GM19463 (cell line): ENCODE measurements at regions not wholly inside any gene's neighbourhood (a gene's known extent, or its start where the extent isn't known, plus 50 kb on each side); places are given as distances from the start of the nearest gene placed in this dataset.
"Not testable (repeated sequence)": the region's sequence is repeated elsewhere in the genome, so short reads cannot be mapped to it uniquely, and the experiment has no call there.

Experiments
- ATAC-seq: cut with Tn5 transposase; IDR thresholded peaks from one replicate; pipeline ENCODE4 v1.9.1; 2021; ENCODE audit warnings: mild to moderate bottlenecking, moderate library complexity; ENCODE audit not compliant: unreplicated experiment

DNA sequence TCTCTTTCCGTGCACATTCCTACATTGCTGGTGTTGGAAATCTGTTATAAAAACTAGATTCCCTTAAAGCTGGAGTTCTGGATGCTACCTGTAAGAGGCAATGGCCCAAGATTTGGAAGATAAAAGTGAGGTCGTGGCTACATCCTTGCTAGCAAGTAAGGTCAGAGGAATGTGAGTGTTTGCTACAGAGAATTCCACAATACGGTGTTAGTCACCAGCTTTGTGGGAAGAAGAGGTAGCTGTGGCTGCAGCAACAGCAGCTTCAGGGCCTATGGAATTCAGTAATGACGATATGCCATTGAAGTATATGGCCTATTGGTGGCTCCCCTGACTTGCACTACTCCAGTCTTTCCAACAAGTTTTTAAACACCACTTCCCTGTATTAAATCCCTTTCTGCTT, 227.7 kb upstream of the TMEM260 start:
- ATAC-seq: no peak

- no peak for ATAC-seq
Measured at GRCh38 chr14:56352999-56353398, 226.6 kb upstream of the TMEM260 start.

DNA sequence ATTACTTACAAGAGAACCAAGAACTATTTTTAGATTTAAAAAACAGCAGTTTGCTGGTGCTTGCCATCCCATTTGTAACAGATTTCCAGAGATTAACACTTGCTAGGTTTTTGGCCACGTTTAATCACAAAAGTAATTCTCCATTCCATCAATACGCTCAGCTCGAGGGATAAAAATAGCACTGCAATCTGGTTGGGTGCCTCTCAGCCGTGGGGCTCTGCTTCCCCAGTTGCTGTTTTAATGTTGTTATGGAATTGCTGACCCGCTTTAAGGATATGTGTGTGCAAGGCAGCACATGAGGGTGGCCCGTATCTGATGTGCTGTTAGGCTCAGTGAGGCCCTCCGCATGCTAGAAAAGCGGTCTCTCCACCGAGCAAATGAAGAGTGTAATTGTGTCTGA, 222.2 kb upstream of the TMEM260 start:
- ATAC-seq: no peak

- no peak for ATAC-seq
Measured at GRCh38 chr14:56358275-56358674, 221.3 kb upstream of the TMEM260 start.

DNA sequence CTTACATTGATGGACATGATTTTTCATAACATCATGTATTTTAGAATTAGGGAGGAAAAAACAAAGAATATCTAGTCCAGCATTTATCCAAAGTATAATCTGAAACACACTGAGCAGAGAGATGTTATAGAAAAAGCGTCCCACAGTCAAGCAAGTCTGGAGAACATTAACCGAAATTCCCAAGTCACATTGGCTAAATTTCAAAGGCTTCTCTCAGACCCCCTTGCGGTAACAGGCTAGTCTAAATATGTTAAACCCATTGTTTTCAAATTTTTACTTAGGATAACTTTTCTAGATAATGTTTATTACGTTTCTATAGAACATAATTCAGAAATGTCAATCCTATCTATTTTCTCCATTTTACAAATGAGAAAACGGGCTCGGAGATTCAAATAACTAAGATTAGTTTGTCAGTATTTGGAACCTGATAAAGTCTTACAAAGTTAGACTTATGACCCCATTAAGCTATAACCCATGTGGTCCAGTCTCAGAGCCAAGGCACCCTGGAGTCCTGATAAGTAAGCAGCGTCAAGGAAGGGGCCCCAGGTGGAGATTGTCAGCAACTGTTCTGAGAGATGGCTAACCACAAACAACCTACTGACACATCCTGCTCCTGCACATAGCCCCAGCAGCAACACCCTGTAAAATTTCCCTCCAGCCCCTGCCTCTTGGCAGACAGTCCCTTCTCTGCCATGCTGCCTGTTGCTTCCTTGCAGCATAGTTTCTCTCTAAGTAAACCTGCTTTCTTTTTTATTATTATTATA, 220.6 kb upstream of the TMEM260 start:
- ATAC-seq: no peak

- ATAC-seq: not testable (repeated sequence)
Measured at GRCh38 chr14:56365663-56366062, 213.9 kb upstream of the TMEM260 start.

DNA sequence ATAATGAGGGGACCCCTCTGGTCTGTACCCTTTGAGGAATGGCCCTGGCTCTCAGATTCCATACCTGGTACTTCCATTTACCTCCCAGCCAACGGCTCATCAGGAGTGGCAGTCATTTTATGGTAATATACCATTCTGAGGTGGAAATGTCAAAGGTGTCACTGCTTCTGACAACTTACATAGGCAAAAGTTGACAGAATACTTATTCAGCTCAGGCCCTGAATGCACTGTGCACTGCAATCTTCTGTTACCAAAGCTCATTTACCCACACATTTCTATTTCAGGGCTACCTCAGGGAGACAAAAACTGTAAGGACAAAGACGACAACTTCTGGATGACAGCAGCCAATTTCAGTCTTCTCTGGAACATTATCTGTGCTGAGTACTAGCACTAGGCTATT, 212.2 kb upstream of the TMEM260 start:
- ATAC-seq: no peak

- ATAC-seq: no peak
Measured at GRCh38 chr14:56371737-56372136, 207.9 kb upstream of the TMEM260 start.

DNA sequence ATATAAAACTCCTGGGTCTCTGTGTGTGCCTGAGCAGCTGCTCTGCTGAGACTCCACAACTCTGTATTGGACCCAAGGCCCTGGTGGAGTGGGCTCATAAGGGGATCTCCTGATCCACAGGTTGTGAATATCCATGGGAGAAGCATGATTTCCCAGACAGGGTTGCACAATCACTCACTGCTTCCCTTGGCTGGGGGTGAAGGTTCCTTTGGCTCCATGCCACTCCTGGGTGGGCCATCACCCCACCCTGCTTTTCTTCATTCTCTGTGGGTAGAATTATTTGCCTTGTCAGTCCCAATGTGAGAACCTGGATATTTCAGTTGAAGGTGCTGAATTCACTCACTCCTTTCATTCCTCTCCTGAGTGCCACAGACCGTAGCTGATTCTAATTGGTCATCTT, 205.2 kb upstream of the TMEM260 start:
- no peak for ATAC-seq

- no peak for ATAC-seq
Measured at GRCh38 chr14:56378046-56378445, 201.6 kb upstream of the TMEM260 start.

DNA sequence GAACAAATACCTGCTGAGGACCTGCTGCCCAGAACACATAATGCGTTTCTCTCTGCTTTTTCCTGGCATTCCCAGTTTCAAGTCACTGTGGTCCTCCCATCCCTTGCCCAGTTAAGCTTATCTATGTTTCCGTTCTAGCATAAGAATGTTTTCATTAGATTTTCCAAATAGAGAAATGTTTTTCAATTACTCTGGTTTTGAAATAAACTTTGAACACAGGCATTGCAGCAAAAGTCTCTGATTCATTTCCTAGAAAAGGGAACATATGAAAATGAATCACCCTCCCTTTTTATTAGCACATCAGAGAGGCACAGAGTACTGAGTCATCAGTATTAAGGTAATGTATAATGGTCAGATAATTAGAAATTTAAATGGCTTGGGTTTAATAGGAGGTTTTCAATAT, 201.1 kb upstream of the TMEM260 start:
- no peak for ATAC-seq

GRCh38 chr14:56379956-56380355, 199.6 kb upstream of the TMEM260 start:
- ATAC-seq: no peak

GRCh38 chr14:56386024-56386423, 193.6 kb upstream of the TMEM260 start:
- ATAC-seq: no peak

- ATAC-seq: no peak
Measured at GRCh38 chr14:56390859-56391258, 188.7 kb upstream of the TMEM260 start.

GRCh38 chr14:56394826-56395530, 184.6 kb upstream of the TMEM260 start:
- ATAC-seq: no peak

- no peak for ATAC-seq
Measured at GRCh38 chr14:56400109-56400825, 179.3 kb upstream of the TMEM260 start.

DNA sequence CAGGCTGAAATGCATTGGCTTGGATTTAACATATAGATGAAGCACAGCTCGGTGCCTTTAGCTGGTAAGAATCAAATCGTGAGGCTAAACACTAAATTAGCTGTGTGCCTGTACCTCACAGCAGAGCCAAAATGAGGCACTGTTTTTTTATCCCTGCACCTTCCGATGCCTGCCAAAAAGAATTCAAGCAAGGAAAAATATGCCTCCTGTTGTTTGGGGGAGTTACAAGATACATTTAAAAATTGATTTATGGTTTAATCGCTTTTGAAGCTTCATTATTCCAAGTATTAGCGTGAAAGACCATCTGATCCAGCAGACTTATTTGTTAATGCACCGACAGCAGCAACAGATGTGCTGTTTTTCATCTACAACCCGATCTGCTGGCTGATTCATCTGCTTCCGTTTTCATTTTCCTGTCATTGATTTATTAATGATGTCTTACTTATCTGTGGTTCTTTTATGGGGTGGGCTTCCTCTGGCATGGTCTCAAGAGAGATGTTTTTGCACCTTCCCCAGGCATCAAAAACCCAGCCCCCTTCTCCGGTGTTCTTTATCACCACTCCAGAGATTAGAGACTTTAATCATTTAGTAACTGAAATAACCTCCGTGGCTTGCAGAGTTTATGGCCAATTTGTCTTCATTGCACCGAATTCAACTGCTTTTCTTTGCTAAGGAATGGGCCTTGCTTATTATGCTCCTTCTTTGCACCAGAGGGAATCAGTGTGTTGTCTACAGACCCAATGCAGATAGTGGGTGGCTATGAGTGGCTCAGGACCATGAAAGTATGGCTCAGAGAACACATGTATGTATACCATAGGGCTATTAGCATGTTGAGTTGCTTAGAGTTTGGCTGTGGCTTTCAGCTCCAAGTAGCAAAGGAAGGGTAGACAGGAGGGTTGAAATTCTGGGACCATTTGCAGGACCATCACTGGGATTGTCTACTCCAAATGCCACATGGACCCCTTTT, 166.8 kb upstream of the TMEM260 start:
- ATAC-seq: no peak

GRCh38 chr14:56413721-56414120, 165.9 kb upstream of the TMEM260 start:
- no peak for ATAC-seq

DNA sequence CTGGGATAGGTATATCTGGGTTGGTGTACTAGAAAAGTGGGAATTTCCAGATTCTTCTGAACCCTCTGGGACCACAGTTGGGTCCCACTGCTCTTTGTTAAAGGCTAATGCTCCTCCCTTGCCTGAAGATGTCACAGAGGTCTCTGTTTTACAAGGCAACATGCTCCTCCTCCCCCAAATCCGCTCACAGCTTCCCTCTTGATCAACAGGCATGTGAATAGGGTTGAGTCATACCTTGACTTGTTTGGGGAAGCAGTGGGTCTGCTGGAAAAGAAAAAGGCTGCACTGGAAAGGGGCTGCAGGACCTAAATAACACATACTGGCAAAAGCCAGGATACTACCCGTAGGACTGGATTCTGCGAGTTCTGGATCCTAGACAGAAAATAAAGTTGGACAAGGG, 165.4 kb upstream of the TMEM260 start:
- no peak for ATAC-seq

GRCh38 chr14:56416213-56416612, 163.4 kb upstream of the TMEM260 start:
- no peak for ATAC-seq

DNA sequence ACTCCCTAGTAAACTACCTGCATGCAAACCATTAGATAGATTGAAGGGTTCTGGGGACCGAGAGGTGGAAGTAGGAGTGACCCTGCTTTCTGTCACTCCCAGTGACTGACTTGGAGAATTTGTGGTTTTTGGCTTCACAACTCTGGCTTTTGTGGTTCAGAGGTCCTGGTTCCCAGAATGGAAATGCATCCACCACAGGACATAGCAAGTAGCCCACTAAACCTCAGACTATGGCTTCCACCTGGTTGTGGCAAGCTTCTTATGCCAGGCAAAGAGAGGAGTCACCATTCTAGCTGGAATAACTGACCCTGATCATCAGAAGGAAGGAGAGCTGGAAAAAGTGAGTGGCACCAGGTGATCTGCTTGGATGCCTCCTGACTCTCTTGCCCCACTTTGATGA, 162.4 kb upstream of the TMEM260 start:
- ATAC-seq: no peak
